ENCODE measurements at regions not wholly inside any gene's neighbourhood (a gene's known extent, or its start where the extent isn't known, plus 50 kb on each side); places are given as distances from the start of the nearest gene placed in this dataset.

DNA sequence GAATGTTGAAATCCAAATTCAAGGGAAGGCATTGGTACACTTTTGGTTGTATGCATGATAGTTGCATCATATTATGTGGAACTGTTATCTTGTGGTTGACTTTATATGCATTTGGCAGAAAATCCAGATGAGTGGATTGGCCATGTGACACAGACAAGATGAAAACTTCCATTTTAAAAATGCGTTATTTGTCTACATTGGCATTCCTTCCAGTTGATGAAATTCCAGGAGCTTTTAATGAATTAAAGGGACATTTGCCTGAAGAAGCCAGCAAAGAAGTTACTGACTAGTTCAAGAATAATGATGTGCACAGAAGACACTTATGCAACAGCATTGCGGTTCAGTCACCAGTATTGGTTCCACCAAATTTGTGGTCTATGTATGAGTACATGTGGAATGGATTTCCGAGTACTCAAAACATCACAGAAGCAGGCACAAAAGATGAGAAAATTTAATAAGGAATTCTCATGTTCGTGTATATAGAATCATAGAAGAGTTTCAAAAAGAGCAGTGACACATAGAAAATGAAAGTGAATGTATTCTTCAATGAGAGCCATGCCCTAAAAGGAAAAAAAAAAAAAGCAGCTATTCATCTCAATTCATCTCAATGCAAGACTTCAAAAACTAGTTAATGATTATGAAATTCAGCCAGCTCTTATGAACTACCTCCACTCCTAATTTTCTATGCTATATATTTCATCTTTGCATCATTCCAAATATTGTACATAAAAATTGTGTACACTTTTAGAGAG, 232.1 kb downstream of the RBM43 start:
- DNase-seq: no peak

DNA sequence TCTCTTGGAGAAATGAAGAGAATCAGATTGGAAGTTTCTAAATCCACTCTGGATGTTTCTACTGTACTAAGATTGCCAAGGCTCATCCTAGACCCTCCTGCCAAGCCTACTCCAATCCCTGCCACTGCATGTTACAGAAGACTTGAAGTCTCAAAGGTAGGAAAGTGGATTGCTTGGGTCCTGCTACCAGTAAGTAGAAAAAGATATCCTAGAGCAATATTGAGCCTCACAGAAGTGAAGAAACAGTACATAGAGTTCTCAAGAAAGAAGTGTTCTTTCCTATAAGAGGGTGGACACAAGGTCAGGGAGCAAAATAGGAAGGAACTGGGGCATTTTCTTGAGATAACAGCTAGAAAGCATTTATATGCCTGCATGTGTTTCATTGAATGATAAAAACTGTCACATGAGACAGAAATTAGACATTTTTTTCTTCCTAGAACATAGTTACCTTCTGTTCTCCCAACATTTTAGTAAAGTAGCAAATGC, 232.9 kb downstream of the RBM43 start:
- DNase-seq: no peak

DNA sequence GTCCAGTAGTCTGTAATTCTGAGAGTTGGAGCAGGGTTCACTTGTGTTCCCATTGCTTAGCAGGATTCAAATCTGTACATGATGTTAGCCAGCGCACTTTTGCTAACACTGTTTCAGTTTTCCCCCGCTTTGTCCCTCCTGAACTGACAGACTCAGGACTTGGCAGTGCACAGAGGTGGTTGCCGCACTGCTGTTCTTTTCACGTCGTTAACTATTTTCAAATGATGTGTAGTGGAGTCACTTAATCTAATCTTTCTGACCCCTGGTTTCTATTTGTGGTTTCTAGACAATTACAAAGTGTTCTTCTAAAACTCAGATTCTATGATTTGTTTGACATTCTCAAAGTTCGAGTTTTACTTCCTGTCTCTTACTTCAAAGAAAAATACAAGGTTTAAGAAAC, 234.5 kb downstream of the RBM43 start:
- no peak for DNase-seq

DNA sequence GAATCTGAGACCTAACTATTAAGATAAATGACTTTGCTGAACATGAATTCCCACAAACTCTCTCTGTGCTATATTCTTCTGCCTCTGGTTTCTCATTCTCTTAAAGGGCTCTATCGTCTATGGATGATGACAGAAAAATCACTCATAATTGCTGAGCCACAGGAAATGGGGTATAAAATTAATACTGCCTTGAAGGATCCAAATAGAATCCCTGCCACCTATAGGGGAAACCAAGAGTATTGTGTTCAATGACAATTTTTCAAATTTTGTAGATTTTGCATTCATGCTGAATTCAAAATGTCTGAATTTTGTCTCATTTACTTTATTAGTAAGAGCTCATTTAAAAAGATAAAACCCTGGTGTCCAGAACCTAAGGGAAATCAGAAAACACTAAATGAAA, 235.8 kb downstream of the RBM43 start:
- no peak for DNase-seq

DNA sequence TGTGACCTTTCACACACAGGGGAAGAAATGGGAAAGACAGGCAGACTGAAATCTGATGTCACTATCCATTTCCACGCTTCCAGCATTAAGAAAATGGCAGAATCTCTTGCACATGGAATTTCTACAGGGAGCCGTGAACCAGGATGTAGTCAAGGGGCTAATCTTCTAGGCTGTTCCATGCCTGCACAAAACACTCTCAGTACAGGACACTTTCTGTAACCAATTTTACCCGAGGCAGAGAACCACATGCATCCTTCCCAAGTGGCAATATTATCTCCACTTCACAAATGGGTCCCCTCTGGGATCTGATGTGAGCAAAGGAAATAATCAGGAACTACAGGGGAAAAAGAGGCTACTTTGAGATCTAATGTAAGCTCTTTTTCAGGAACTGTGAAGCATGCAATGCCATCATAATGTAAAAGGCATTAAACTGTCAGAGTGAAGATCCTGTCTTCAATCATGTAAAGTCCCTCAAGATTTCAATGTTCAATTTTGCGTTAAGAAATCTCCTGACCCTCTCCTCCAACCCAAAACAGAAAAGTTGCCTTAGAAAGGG, 236.9 kb downstream of the RBM43 start:
- no peak for DNase-seq

DNA sequence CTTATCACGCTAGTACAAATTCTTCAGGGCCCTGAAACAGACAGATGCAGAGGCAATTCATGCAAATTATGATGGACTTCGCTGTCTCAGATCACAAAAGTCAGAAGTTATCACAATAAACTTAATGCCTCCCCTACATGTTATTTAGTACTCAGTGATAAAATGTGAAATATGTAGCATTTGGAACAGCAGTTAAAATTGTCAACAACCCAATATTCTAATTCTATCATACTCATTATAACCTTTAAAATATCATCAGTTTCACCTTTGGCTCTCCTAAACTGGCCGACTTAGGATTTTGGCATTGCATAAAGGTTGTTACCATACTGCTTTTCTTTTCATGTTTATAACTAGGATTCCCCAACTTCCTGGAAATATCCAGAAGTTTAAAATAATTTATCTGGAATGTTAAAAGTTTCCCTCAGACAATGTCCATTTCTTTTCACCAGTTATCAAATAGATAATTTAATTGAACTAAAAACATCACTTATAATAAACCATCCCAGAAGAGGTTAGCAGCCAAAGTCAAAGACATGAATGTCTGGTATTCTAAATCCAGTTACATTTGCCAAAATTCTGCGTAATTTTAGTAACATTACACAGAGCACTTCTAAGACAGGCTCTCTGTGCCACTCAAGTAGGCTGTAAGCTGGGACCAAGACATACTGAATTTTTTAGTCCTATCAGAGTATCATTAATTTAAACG, 239.8 kb downstream of the RBM43 start:
- DNase-seq: no peak

DNA sequence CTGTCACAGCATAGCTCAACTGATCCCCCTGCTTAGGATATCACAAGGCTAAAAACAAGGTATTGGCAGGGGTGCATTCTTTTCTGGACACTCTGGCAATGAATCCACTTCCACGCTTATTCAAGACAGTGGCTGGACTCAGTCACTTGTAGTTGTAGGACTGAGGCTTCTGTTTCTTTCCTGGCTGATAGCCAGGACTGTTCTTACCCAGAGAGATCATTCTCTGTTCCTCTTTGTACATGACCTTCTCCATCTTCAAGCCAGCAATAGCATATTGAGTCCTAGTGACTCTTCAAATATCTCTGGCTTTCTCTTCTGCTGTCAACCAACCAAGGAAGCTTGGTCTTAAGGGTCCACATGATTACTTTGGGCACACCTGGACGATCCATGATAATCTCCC, 241.3 kb downstream of the RBM43 start:
- no peak for DNase-seq

DNA sequence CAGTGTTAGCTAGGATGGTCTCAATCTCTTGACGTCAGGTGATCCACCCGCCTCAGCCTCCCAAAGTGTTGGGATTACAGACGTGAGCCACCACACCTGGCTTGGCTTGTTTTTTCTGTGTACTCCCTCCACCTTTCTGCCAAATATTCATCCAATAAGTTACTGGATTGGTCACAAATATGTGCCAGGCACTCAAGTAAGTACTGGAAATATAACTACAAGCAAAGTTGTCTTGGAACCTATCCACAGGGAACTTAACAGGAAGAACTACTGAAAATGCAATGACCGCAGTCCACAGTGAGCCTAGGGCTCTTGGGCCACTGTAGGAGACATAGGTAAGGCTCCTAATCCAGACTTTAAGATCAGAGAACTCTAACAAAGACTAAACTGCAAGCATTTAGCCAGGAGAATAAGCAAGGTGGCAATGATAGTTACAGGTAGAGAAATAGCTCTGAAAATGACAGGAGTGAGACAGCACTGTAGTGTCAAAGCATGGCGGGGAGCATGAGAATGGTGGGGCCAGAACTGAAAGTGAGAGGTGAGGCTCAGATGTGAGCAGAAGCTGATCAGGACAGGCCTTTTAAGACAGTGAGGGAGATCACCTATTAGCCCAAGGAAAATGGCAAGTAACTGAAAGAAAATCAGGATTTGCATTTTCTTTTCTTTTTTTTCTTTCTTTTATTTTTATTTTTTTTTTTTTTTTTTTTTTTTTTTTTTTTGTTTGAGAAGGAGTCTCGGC, 252.1 kb downstream of the RBM43 start:
- no peak for DNase-seq

DNA sequence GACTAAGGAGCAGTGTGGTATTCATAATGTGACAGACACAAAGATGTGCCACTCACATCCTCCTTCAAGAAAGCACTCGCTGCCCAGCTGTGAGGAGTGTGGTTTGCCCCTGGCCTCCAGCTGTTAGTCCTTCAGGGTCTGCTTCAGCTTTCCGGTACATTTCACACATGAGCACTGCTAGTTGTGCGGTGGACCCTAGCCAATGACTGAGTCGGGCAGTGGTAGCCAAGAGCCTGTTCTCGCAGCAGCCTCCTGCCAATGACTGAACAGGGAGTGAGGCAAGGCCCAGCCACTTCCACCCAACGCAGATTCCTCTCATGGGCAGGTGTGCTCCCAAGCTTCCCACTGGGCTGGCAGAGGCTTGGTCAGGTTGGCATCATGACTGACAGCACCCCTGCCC, 254.3 kb downstream of the RBM43 start:
- DNase-seq: no peak

DNA sequence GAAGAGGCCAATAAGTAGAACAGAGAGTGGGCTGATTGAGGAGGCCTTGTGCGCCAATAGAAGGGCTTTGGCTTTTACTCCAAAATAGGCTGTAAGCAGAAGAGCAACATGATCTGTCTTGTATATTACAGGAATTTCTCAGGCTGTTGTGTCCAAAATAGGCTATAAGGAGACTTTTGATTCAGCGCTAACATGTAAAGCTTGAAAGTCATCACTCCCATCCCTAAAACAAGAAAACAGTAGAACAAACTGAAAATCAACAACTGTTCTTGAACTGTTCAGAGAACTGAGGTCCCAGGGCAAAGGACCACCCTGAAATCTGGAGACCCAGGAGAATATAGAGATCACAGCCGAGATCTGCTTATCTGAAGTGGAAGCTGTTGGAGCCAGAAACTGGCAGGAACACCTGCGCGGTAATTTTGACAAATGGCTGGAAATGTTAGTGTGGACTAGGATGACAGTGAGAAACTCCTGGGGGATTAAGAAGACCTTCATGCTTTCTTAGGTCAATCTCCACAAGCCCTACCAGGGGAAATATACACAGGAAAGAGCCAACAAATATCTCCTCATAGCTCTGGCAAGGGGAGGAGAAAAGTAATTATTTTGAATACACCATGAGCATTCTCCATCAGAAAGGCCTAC, 258.6 kb downstream of the RBM43 start:
- DNase-seq: no peak

DNA sequence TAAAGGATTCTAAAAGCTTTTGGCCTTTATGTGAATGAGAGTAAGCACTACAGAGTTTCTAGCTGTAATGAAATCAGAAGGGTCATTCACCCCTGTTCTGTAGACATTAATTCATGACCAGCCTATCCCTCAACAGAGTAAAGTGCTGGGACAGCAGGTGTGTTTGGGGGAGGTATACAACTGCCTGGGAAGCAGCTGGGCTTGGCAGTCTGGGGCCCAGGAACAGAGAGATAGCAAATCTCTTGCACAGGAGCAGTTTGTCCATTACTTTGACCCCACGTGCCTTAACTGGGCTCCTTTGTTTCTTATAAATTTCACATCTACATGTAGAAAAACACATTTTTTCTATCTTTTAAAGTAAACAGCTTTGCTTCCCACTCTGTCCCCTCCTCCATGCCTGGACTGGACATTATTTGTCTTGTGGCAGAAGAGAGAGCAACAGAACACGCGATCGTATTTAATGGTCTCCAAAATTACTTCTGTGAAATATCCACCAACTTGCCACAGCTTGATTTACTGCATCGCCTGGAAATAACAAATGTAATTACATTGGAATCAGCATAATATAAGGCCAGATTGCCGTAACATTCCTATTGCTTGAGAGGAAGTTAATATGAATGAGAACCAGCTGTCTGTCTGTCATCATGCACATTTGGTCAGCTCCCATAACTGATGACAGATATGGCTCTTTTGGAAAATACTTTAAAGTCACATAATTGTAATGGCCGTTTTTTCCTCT, 263.8 kb downstream of the RBM43 start:
- no peak for DNase-seq

DNA sequence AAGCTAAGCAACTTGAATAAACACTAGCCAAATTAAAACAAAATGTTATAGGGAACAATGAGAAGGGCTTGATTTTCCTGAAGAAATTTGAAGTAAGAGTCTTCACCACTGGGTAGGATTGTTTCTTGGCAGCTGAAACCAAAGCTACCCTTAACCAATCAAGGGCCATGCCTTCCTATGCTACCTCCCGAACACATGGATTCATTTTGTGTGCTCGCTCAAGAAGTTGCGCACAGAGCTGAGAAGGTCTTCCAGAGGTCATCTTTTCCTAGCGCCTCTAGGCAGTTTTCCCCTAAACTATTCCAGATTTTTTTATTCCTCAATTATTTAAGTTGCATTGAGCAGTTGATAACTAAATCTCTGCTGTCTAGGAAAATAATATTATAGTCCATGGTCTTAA, 264.6 kb downstream of the RBM43 start:
- no peak for DNase-seq

DNA sequence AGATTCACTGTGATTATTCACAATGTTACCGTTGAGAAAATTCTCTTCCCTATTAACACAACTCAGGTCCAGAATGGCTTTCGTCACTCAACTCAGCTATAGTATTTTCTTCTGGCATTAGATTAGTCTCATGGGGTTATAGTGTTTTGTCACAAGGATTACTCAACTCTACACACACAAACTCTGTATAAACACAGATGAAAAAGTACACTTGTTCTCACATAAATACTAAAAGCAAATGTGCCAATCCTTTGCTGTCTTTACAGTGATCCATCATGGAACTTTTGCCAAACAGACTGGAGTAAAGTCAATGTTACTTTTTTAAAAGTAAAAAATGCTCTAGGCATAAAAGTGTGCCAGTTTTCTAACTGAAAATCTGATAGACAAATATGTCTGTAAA, 267.6 kb downstream of the RBM43 start:
- no peak for DNase-seq

DNA sequence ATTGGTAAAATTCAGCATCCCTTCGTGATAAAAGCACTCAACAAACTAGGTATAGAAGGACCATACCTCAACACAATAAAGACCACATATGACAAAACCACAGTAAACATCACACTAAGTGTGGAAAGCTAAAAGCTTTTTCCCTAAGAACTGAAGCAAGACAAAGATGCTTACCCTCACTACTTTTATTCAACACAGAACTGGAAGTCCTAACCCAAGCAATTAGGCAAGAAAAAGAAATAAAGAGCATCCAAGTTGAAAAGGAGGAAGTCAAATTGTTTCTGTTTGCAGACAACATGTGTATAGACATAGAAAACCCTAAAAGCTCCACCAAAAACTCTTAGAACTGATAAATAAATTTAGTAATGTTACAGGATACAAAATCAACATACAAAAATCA, 271.7 kb downstream of the RBM43 start:
- DNase-seq: no peak

DNA sequence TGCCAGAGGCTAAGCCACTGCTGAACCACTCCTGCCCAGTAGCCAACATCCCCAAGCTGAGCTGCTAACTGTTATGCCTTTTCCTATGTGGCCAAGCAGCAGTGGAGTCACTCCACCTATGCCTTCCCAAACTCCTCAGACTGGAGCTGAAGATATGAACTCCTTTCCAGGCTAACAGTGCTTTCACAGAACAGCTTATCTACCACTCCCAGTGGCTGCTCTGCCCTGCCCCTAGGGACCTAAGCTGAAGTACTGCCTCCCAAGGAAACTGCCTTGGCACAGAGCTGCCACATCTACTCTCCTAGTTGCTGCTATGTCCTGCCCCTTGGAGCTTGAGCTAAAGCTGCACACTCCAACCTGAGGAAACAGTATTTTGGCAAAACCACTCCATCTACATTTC, 275.9 kb downstream of the RBM43 start:
- no peak for DNase-seq

DNA sequence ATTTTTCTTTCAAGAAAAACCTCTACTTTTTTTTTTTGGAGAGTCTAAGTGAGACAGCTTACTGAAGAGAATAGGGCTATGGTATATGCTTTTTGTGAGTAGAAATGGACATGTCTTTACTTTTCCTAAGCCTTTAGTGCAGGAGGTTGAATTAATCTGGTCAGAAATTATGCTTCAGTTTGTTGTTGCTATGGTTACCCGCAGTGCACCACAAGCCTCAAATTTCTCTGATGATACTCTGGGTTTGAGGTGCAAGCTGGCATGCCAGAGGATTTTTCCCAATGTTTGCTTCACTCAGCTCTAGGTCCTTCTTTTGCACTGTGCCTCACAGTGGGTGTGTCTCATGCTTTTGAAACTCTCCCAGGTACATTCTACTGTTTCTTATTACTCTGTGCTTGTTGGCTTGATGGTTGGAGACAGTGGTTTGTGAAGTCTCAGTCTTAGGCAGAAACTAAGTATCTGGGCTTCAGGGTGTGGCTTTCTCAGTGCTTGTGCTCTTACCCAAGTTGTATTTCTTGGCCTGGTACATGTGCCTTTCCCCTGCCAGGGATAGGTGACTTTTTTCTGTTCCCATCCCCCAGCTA, 278.3 kb downstream of the RBM43 start:
- DNase-seq: no peak

DNA sequence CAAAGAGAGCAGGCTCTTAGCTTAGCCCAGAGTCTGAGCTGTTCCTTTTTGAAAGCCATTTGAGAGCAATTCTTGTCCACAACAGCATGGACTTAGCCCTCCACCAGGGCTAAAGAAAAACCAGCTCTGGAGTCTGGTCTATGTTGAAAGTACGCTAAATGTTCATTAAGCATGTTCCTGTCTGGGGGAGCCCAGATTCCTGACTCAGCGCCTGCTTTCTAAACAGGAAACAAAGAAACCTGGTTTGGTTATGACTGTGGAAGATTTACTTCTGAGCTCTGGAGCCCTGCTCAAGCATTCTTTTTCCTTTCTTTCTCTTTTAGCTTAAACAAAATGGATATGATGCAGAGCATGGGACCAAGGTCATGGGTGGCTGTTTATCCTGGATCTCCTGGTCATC, 279.8 kb downstream of the RBM43 start:
- peak; percentile 5 for DNase-seq

DNA sequence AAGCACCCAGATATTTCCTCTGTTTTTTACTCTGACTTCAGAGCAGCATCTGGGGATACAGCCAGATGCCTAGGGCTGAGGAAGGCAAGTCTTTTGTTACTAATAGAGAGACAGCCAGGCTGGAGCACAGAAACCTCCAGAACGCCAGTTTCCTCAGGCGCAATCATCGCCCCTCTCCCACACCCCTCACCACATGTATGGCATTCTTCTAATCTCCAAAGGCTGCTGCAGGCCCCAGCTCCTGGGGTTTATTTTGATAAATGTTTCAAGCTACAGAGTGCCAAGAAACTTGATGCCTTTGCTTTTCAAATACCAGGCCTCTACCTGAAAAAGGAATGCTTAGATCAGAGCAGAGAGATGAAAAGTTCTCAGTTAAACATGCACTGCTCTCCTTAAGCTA, 283.6 kb downstream of the RBM43 start:
- no peak for DNase-seq

DNA sequence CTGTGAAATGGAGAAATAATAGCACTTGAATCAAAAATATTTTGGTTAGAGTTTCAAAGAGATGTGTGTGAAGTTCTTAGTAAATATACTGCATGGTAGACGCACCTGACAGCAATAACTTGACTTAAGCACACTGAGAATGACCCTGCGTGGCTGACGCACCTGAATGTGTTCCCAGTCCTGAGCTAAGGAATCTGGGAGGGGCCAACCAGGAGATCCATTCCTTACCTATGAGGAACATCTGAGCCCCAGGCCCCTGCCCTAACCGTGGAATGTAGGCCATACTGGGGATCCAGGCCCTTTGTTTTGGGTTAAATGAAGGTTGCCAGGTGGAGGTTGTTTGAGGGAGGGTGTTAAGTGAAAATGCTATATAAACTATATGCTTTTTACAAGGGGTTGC, 284.4 kb downstream of the RBM43 start:
- no peak for DNase-seq

DNA sequence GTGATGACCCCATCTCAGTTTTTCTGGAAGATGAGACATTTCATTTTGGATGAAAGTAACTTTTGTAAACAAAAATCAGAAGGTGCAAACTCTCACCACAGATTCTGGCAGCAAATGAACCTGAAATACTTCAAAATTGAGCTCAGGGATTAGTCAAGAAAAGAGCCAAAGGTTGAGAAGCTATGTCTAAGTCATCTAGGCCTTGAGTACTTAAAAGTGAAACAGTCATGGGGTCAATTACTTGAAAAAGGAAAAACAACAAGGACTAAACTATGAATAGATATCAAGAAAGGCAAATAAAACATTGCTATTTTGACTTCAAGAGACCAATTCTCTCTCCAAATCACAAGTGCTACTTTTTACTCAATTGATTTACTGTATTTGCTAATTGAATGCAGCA, 285.1 kb downstream of the RBM43 start:
- no peak for DNase-seq

DNA sequence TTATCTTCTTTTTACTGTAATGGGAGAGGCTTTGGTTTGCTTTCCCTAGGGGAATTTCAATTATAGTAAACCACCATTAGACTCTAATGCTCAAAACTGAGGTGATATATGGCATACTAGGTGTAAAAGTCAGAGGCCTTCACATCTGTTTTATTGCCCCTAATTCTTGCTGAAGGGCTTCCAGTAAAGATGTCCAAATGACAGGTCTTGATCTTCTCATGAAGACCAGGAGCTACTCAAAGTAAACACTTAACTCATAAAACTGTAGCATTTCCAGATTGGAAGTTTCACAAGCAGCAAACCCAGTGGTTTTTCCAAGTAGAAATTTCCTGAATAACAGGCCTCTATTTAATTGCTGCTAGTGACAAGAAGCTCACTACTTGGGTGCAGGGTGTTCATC, 286.8 kb downstream of the RBM43 start:
- no peak for DNase-seq

DNA sequence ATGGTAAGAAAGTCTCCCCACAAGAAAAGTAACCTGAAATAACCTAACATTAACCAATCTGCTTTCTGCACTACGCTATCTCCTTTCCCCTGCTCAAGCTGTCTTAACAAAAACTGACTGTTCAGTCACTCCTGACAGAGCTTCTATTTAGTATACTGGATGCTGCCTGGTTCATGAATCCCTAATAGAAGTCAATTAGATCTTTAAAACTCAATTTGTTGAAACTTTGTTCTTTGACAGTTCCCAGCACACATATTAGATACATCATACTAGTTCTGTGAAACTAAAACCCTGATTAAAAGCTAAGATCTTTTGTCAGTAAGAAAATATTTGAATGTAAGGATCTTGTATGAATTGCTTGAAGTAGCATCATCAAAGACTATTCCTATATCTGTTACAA, 287.4 kb downstream of the RBM43 start:
- DNase-seq: no peak

All from activated CD4-positive, alpha-beta T cell treated with anti-CD3 and anti-CD28 coated beads, Interleukin-2, Interleukin-6, amounts not matched to agents 100 ng/mL and 50 ng/mL, durations not matched to agents 16 hours and 8 hours (primary cell).